ENCODE measurements at regions not wholly inside any gene's neighbourhood (a gene's known extent, or its start where the extent isn't known, plus 50 kb on each side); places are given as distances from the start of the nearest gene placed in this dataset.

- ATAC-seq (replicated peaks; ENCODE audit: extremely low read depth, poor library complexity, severe bottlenecking) (no peak), DNase-seq (ENCODE audit: low spot score in 2 of 2) (no peak)
- Mint-ChIP-seq H3K4me1 (no peaks in the 10 kb centered on the region), H3K9me3 (peaks cover 5% of the 10 kb centered on the region), H3K36me3 (ENCODE audit: insufficient read depth) (no peaks in the 10 kb centered on the region), H3K27ac (ENCODE audit: low read depth) (no peak overlapping the region), H3K4me3 (no peak overlapping the region), H3K27me3 (peaks cover 53% of the 10 kb centered on the region)
Measured at GRCh38 chr13:111564606-111565005, 244.2 kb downstream of the TEX29 start.

GRCh38 chr13:111565400-111565799 is 245.0 kb downstream of the TEX29 start:
- ATAC-seq (replicated peaks; ENCODE audit: extremely low read depth, poor library complexity, severe bottlenecking) (no peak), DNase-seq (ENCODE audit: low spot score in 2 of 2) (no peak)
- Mint-ChIP-seq H3K4me1 (no peaks in the 10 kb centered on the region), H3K4me3 (no peak overlapping the region), H3K9me3 (peaks cover 5% of the 10 kb centered on the region), H3K27ac (ENCODE audit: low read depth) (no peak overlapping the region), H3K27me3 (peaks cover 58% of the 10 kb centered on the region), H3K36me3 (ENCODE audit: insufficient read depth) (no peaks in the 10 kb centered on the region)

GRCh38 chr13:111566567-111566966 is 246.1 kb downstream of the TEX29 start:
- no peak for ATAC-seq (replicated peaks; ENCODE audit: extremely low read depth, poor library complexity, severe bottlenecking)

GRCh38 chr13:111567637-111568036 is 247.2 kb downstream of the TEX29 start:
- Mint-ChIP-seq H3K4me1 (no peaks in the 10 kb centered on the region), H3K36me3 (ENCODE audit: insufficient read depth) (no peaks in the 10 kb centered on the region), H3K27me3 (peaks cover 44% of the 10 kb centered on the region), H3K9me3 (peaks cover 5% of the 10 kb centered on the region), H3K27ac (ENCODE audit: low read depth) (no peak overlapping the region), H3K4me3 (no peak overlapping the region)
- DNase-seq (ENCODE audit: low spot score in 2 of 2), result no peak
- ATAC-seq (replicated peaks; ENCODE audit: extremely low read depth, poor library complexity, severe bottlenecking), result no peak

More at GRCh38 chr13:111566567-111566966, 246.1 kb downstream of the TEX29 start:
- Mint-ChIP-seq H3K4me1 (no peaks in the 10 kb centered on the region), H3K4me3 (no peak overlapping the region), H3K27me3 (peaks cover 52% of the 10 kb centered on the region), H3K27ac (ENCODE audit: low read depth) (no peak overlapping the region), H3K36me3 (ENCODE audit: insufficient read depth) (no peaks in the 10 kb centered on the region), H3K9me3 (peaks cover 5% of the 10 kb centered on the region)
- no peak for DNase-seq (ENCODE audit: low spot score in 2 of 2)

- no peak for ATAC-seq (replicated peaks; ENCODE audit: extremely low read depth, poor library complexity, severe bottlenecking)
- Mint-ChIP-seq H3K36me3 (ENCODE audit: insufficient read depth) (no peaks in the 10 kb centered on the region), H3K4me3 (no peak overlapping the region), H3K27ac (ENCODE audit: low read depth) (no peak overlapping the region), H3K27me3 (peaks cover 44% of the 10 kb centered on the region), H3K4me1 (no peaks in the 10 kb centered on the region), H3K9me3 (peaks cover 5% of the 10 kb centered on the region)
- no peak for DNase-seq (ENCODE audit: low spot score in 2 of 2)
Measured at GRCh38 chr13:111568290-111568689, 247.8 kb downstream of the TEX29 start.

GRCh38 chr13:111570911-111571310 is 250.5 kb downstream of the TEX29 start:
- no peak overlapping the region for H3K4me3 Mint-ChIP-seq
- peaks cover 36% of the 10 kb centered on the region for H3K27me3 Mint-ChIP-seq
- no peak overlapping the region for H3K27ac Mint-ChIP-seq (ENCODE audit: low read depth)
- H3K4me1 Mint-ChIP-seq, result no peaks in the 10 kb centered on the region
- peaks cover 18% of the 10 kb centered on the region for H3K9me3 Mint-ChIP-seq
- no peaks in the 10 kb centered on the region for H3K36me3 Mint-ChIP-seq (ENCODE audit: insufficient read depth)
- DNase-seq (ENCODE audit: low spot score in 2 of 2), result no peak
- ATAC-seq (replicated peaks; ENCODE audit: extremely low read depth, poor library complexity, severe bottlenecking), result no peak

- H3K4me3 Mint-ChIP-seq, result no peak overlapping the region
- peaks cover 13% of the 10 kb centered on the region for H3K9me3 Mint-ChIP-seq
- DNase-seq (ENCODE audit: low spot score in 2 of 2) (no peak), ATAC-seq (replicated peaks; ENCODE audit: extremely low read depth, poor library complexity, severe bottlenecking) (no peak)
- H3K27ac Mint-ChIP-seq (ENCODE audit: low read depth), result no peak overlapping the region
- peaks cover 20% of the 10 kb centered on the region for H3K27me3 Mint-ChIP-seq
- no peaks in the 10 kb centered on the region for H3K4me1 Mint-ChIP-seq
- H3K36me3 Mint-ChIP-seq (ENCODE audit: insufficient read depth), result no peaks in the 10 kb centered on the region
Measured at GRCh38 chr13:111572956-111573761, 252.7 kb downstream of the TEX29 start.

GRCh38 chr13:111573801-111574200 is 253.4 kb downstream of the TEX29 start:
- H3K27me3 Mint-ChIP-seq, result peaks cover 13% of the 10 kb centered on the region

GRCh38 chr13:111575276-111575675 is 254.8 kb downstream of the TEX29 start:
- Mint-ChIP-seq H3K27me3 (no peaks in the 10 kb centered on the region), H3K36me3 (ENCODE audit: insufficient read depth) (peaks cover 2% of the 10 kb centered on the region), H3K4me3 (no peak overlapping the region), H3K9me3 (peaks cover 13% of the 10 kb centered on the region), H3K4me1 (no peaks in the 10 kb centered on the region), H3K27ac (ENCODE audit: low read depth) (no peak overlapping the region)
- DNase-seq (ENCODE audit: low spot score in 2 of 2) (no peak), ATAC-seq (replicated peaks; ENCODE audit: extremely low read depth, poor library complexity, severe bottlenecking) (no peak)

More at GRCh38 chr13:111573801-111574200, 253.4 kb downstream of the TEX29 start:
- ATAC-seq (replicated peaks; ENCODE audit: extremely low read depth, poor library complexity, severe bottlenecking) (no peak), DNase-seq (ENCODE audit: low spot score in 2 of 2) (no peak)
- Mint-ChIP-seq H3K27ac (ENCODE audit: low read depth) (no peak overlapping the region), H3K36me3 (ENCODE audit: insufficient read depth) (no peaks in the 10 kb centered on the region), H3K4me1 (no peaks in the 10 kb centered on the region), H3K4me3 (no peak overlapping the region), H3K9me3 (peaks cover 13% of the 10 kb centered on the region)

GRCh38 chr13:111575719-111576118 is 255.3 kb downstream of the TEX29 start:
- no peak overlapping the region for H3K27ac Mint-ChIP-seq (ENCODE audit: low read depth)
- ATAC-seq (replicated peaks; ENCODE audit: extremely low read depth, poor library complexity, severe bottlenecking) (no peak), DNase-seq (ENCODE audit: low spot score in 2 of 2) (no peak)
- H3K27me3 Mint-ChIP-seq, result no peaks in the 10 kb centered on the region
- H3K9me3 Mint-ChIP-seq, result peaks cover 13% of the 10 kb centered on the region
- peaks cover 2% of the 10 kb centered on the region for H3K36me3 Mint-ChIP-seq (ENCODE audit: insufficient read depth)
- H3K4me1 Mint-ChIP-seq, result no peaks in the 10 kb centered on the region
- H3K4me3 Mint-ChIP-seq, result no peak overlapping the region

- Mint-ChIP-seq H3K36me3 (ENCODE audit: insufficient read depth) (peaks cover 2% of the 10 kb centered on the region), H3K9me3 (peaks cover 17% of the 10 kb centered on the region), H3K4me1 (no peaks in the 10 kb centered on the region), H3K27me3 (no peaks in the 10 kb centered on the region), H3K27ac (ENCODE audit: low read depth) (no peak overlapping the region), H3K4me3 (no peak overlapping the region)
- DNase-seq (ENCODE audit: low spot score in 2 of 2) (no peak), ATAC-seq (replicated peaks; ENCODE audit: extremely low read depth, poor library complexity, severe bottlenecking) (no peak)
Measured at GRCh38 chr13:111577208-111577828, 256.9 kb downstream of the TEX29 start.

- H3K27ac Mint-ChIP-seq (ENCODE audit: low read depth), result no peak overlapping the region
- peaks cover 2% of the 10 kb centered on the region for H3K36me3 Mint-ChIP-seq (ENCODE audit: insufficient read depth)
- H3K27me3 Mint-ChIP-seq, result peaks cover 5% of the 10 kb centered on the region
- H3K9me3 Mint-ChIP-seq, result peaks cover 17% of the 10 kb centered on the region
- no peaks in the 10 kb centered on the region for H3K4me1 Mint-ChIP-seq
- ATAC-seq (replicated peaks; ENCODE audit: extremely low read depth, poor library complexity, severe bottlenecking), result no peak
- H3K4me3 Mint-ChIP-seq, result no peak overlapping the region
- no peak for DNase-seq (ENCODE audit: low spot score in 2 of 2)
Measured at GRCh38 chr13:111577956-111578605, 257.6 kb downstream of the TEX29 start.

Measured in central memory CD8-positive, alpha-beta T cell (primary cell).